GM12873 (cell line): ENCODE measurements at regions not wholly inside any gene's neighbourhood (a gene's known extent, or its start where the extent isn't known, plus 50 kb on each side); places are given as distances from the start of the nearest gene placed in this dataset.

Source experiments
- TF ChIP-seq, protein P1 (sequence below): IDR thresholded peaks from 2 replicates; pipeline ENCODE4 v1.5.1; 2012; ENCODE audit warnings: low read depth, mild to moderate bottlenecking, moderate library complexity, low read length, control low read depth; ENCODE audit not compliant: insufficient read depth; ENCODE audit errors: missing control alignments

DNA sequence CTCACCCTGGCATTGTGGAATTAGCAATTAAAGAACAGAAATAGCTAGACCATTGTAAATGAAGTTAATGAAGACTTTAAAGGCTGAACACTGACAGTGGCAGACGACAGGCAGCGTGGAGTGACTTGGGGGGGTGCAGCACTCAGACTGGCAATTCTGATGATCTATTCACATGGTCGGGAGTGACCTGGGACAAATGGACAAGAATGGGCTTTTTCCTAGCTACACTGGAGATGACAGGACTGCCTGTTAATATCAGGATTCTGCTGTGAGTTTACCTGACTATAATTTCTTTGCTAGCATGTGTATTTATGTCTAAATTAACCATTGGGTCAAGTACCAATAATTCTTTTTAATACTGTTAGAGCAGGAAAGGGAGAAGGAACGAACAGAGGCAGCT is 199.6 kb downstream of the FBXO15 start:
- TF ChIP-seq, protein P1, sequence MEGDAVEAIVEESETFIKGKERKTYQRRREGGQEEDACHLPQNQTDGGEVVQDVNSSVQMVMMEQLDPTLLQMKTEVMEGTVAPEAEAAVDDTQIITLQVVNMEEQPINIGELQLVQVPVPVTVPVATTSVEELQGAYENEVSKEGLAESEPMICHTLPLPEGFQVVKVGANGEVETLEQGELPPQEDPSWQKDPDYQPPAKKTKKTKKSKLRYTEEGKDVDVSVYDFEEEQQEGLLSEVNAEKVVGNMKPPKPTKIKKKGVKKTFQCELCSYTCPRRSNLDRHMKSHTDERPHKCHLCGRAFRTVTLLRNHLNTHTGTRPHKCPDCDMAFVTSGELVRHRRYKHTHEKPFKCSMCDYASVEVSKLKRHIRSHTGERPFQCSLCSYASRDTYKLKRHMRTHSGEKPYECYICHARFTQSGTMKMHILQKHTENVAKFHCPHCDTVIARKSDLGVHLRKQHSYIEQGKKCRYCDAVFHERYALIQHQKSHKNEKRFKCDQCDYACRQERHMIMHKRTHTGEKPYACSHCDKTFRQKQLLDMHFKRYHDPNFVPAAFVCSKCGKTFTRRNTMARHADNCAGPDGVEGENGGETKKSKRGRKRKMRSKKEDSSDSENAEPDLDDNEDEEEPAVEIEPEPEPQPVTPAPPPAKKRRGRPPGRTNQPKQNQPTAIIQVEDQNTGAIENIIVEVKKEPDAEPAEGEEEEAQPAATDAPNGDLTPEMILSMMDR = no peak

DNA sequence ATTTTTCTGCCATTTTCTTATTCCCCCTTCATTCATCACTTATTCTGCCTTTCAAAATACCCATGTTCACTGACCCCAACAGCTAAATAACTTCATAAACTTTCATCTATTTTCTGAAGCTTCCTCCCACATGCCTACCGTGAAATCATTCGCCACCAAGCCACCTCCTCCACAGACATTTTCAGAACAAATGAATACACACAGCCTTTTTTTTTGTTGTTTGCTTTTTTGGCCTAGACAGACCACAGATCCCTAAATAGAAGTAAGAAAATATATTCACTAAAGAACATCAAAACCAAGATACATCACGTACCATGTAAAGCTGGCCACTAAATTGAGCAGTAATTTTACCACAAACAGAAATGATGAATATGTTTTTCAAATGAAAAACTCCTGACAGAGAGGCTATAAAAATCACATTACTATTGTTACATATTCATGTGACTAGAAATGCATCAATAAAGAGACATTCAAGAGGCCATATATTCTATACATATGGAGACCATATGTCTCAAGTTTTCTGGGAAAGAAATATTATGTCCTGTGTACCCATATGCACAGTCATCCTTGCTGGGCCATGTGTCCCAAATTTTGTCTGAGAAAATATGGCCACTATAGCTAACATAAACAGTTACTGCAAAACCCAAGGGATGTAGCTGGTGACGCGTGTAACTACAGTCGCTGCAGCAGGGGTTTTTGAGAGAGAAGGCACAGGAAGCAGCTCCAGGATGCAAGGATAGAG is 200.3 kb downstream of the FBXO15 start:
- TF ChIP-seq, protein P1 = no peak

DNA sequence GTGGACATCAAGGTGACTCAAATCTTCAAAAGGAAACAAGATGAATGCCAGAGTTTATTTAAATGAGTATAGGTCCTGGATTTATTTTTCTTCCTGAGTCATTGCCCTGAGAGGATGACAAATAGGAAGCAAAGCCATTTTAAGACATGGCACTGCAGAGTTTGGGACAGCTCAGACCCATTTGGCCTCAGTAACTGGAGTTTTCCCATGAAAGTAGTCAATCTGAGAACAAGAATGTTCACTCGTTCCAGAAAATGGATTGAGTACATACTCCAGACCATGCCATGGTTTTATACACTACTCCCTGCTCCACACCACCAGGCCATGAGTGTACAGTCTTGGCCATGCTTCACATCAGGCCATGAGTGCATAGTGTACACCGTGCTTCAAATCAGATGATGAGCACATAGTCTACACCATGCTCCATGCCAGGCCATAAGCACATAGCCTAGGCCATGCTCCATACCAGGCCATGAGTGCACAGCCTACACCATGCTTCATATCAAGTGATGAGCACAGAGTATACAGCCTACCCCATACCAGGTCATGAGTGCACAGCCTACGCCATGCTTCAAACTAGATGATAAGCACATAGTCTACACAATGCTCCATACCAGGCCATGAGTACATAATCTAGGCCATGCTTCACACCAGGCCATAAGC is 202.4 kb downstream of the FBXO15 start:
- TF ChIP-seq, protein P1 = no peak

DNA sequence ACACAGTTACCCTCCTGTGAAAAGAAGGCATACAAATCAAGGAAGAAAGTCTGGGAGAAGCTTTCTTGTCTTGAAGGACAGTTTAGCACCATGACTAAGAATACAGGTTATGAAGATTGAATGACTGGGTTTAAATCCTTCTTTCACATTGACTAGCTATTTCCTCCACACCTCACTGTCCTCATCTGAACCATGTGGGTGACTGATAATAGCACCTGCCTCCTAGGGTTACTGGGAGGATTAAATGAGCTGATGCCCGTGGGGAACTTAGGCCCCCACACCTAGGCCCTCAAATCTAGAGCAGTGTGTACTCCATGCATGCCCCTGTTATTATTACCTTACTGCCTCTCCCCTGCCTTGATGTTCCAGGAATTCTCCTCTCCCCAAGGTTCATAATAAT is 202.9 kb downstream of the FBXO15 start:
- TF ChIP-seq, protein P1 = no peak

DNA sequence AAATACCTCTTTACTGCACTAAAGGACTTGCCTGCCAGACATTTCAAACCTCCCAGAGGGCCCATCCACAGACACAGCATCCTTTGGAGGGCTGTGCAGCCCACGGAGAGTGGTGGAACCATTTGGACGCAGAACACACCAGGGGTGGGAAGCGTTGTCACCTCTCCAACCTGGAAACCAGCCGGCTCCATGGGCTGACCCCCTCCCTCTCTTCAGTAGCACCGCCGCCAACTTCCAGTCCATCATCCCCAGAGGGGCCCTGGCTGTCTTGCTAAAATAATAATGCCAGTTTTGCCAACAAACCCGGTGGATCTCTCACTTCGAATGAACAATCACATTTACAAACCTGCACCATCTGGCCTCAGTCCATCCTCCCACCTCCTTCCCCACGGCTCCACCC is 203.9 kb downstream of the FBXO15 start:
- TF ChIP-seq, protein P1 = no peak

DNA sequence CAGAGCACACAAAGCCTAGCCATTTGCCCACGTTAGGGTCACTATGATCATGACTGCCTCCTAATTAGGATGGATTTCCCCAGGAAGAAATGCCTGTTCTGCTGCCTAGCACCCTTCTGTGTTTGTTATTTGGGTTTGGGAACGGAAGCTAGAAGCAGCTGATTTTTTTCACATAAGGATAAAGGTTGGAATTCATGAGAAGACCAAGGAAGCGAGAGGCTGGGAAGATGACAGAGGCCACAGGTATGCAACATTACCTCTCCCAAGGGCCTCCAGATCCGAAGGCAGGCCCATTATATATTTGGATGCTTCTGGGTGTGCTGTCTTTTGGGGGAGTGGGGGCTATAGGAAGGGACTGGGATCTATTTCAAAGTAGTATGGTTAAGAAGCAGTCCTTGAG is 204.7 kb downstream of the FBXO15 start:
- TF ChIP-seq, protein P1 = no peak

DNA sequence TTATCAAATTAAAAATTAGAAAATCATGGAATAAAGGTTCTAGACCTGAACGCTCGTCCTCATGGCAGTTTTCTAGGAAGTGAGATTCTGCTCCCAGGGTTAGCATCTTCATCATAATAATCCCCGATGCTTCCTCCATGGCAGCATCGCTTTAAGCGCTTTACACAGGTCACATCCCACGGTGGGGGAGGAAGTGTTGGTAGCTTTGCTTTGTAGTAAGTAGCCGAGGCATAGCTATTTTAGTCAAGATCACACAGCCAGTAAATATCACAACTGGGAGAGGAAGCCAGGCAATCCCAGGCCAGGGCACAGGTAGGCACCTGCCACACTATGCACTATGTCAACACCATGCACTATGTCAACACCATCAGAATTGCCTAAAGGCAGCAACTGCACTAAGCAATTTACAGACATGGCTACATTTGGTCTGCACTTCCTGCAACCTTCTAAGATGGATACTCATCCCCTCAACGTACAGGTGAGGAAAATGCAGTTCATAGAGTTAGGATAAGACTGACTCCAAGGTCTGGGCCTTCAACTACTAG is 205.5 kb downstream of the FBXO15 start:
- TF ChIP-seq, protein P1 = no peak
